Lower lobe of right lung (tissue), 2 donors: ENCODE measurements at regions not wholly inside any gene's neighbourhood (a gene's known extent, or its start where the extent isn't known, plus 50 kb on each side); places are given as distances from the start of the nearest gene placed in this dataset.

Experiments
- ATAC-seq, 2 donors: fragments of 200-7000 bp; cut with Tn5 transposase; one replicate each; pipeline ENCODE4 v1.9.1; 2020 to 2022; ENCODE audit warnings: mild to moderate bottlenecking in 2 of 2, moderate library complexity in 2 of 2
- DNase-seq: peaks from one replicate; pipeline ENCODE4 v3.0.0-alpha.2; 2020
- H3K27ac ChIP-seq: fragments of 200-600 bp; one replicate; pipeline ENCODE4 v1.8.0; 2022
- H3K27me3 ChIP-seq: fragments of 200-600 bp; one replicate; pipeline ENCODE4 v1.8.0; 2022; ENCODE audit warnings: low read depth
- H3K36me3 ChIP-seq: fragments of 200-600 bp; one replicate; pipeline ENCODE4 v1.8.0; 2022; ENCODE audit warnings: mild to moderate bottlenecking
- H3K4me1 ChIP-seq: fragments of 200-600 bp; one replicate; pipeline ENCODE4 v1.8.0; 2022
- H3K4me3 ChIP-seq: fragments of 200-600 bp; one replicate; pipeline ENCODE4 v1.8.0; 2022; ENCODE audit warnings: mild to moderate bottlenecking
- H3K9me3 ChIP-seq: fragments of 200-600 bp; one replicate; pipeline ENCODE4 v1.8.0; 2022
- CTCF ChIP-seq: fragments of 200-600 bp; IDR thresholded peaks from one replicate; pipeline ENCODE4 v1.8.0; 2022; ENCODE audit warnings: antibody characterized with exemption, mild to moderate bottlenecking
- intact Hi-C: fragments of 100-400 bp; cut with DNase I; formaldehyde crosslinking; loops from one replicate; pipeline ENCODE4 v1.11.0; 2022
- donor health status: DM: no; HTN: yes; CAD: no; lungs with severe emphysema.

- intact Hi-C loops = no loop called here
- Histone ChIP-seq H3K9me3 (no peaks in the 10 kb centered on the region), H3K27me3 (no peaks in the 10 kb centered on the region), H3K4me1 (peaks cover 40% of the 10 kb centered on the region), H3K4me3 (no peak overlapping the region), H3K36me3 (no peaks in the 10 kb centered on the region), H3K27ac (peak overlapping the region; percentile 36)
- no peak for DNase-seq
- ATAC-seq = peak in 1 of 2 donors; percentile 41
- TF ChIP-seq CTCF = no peak
These were observed 76.3 kb upstream of the FUT8 start for GRCh38 chr14:65336191-65336591.

- H3K4me1 ChIP-seq = peaks cover 24% of the 10 kb centered on the region
- intact Hi-C loops = no loop called here
- H3K9me3 ChIP-seq = no peaks in the 10 kb centered on the region
These were observed 72.7 kb upstream of the FUT8 start for GRCh38 chr14:65339866-65340265.

GRCh38 chr14:65344011-65344410 lies 68.5 kb upstream of the FUT8 start:
- H3K4me1 ChIP-seq = peaks cover 6% of the 10 kb centered on the region
- no peak for TF ChIP-seq CTCF
- H3K27me3 ChIP-seq = no peaks in the 10 kb centered on the region
- H3K27ac ChIP-seq = no peak overlapping the region
- intact Hi-C loops = no loop called here
- H3K4me3 ChIP-seq = no peak overlapping the region
- no peaks in the 10 kb centered on the region for H3K9me3 ChIP-seq
- ATAC-seq (no peak), DNase-seq (no peak)
- no peaks in the 10 kb centered on the region for H3K36me3 ChIP-seq

More at GRCh38 chr14:65339866-65340265, 72.7 kb upstream of the FUT8 start:
- no peak for TF ChIP-seq CTCF
- Histone ChIP-seq H3K36me3 (no peaks in the 10 kb centered on the region), H3K27me3 (no peaks in the 10 kb centered on the region), H3K4me3 (no peak overlapping the region), H3K27ac (no peak overlapping the region)
- DNase-seq = no peak
- ATAC-seq = no peak

GRCh38 chr14:65345266-65345665 lies 67.3 kb upstream of the FUT8 start:
- Histone ChIP-seq H3K4me1 (peaks cover 6% of the 10 kb centered on the region), H3K36me3 (no peaks in the 10 kb centered on the region), H3K27me3 (no peaks in the 10 kb centered on the region), H3K27ac (no peak overlapping the region), H3K9me3 (no peaks in the 10 kb centered on the region), H3K4me3 (no peak overlapping the region)
- TF ChIP-seq CTCF = no peak
- intact Hi-C loops = no loop called here
- ATAC-seq = no peak
- DNase-seq = no peak

- Histone ChIP-seq H3K27ac (no peak overlapping the region), H3K36me3 (no peaks in the 10 kb centered on the region), H3K27me3 (no peaks in the 10 kb centered on the region), H3K4me1 (peaks cover 6% of the 10 kb centered on the region), H3K4me3 (no peak overlapping the region), H3K9me3 (no peaks in the 10 kb centered on the region)
- DNase-seq = no peak
- no peak for ATAC-seq
- no peak for TF ChIP-seq CTCF
- intact Hi-C loops = no loop called here
These were observed 66.1 kb upstream of the FUT8 start for GRCh38 chr14:65346474-65346873.

GRCh38 chr14:65346895-65347294 lies 65.6 kb upstream of the FUT8 start:
- ATAC-seq = peak; percentile 31 to 47
- Histone ChIP-seq H3K27me3 (no peaks in the 10 kb centered on the region), H3K4me1 (peaks cover 6% of the 10 kb centered on the region), H3K27ac (no peak overlapping the region), H3K9me3 (no peaks in the 10 kb centered on the region), H3K36me3 (no peaks in the 10 kb centered on the region), H3K4me3 (no peak overlapping the region)
- intact Hi-C loops = no loop called here
- DNase-seq = no peak
- TF ChIP-seq CTCF = no peak
